PC-9 (cell line): ENCODE measurements at regions not wholly inside any gene's neighbourhood (a gene's known extent, or its start where the extent isn't known, plus 50 kb on each side); places are given as distances from the start of the nearest gene placed in this dataset.

ENCODE experiments used
- EZH2 ChIP-seq: fragments of 200-600 bp; sonication (generic); IDR thresholded peaks from 2 replicates; pipeline ENCODE4 v1.8.0; 2017; ENCODE audit warnings: antibody characterized with exemption, low read depth
- TF ChIP-seq, protein P1 (sequence below): fragments of 200-600 bp; sonication (generic); conservative IDR thresholded peaks from 2 replicates; pipeline ENCODE4 v1.6.1; 2017; ENCODE audit warnings: mixed run types, antibody characterized with exemption, mild to moderate bottlenecking, moderate library complexity

- TF ChIP-seq, protein P1, sequence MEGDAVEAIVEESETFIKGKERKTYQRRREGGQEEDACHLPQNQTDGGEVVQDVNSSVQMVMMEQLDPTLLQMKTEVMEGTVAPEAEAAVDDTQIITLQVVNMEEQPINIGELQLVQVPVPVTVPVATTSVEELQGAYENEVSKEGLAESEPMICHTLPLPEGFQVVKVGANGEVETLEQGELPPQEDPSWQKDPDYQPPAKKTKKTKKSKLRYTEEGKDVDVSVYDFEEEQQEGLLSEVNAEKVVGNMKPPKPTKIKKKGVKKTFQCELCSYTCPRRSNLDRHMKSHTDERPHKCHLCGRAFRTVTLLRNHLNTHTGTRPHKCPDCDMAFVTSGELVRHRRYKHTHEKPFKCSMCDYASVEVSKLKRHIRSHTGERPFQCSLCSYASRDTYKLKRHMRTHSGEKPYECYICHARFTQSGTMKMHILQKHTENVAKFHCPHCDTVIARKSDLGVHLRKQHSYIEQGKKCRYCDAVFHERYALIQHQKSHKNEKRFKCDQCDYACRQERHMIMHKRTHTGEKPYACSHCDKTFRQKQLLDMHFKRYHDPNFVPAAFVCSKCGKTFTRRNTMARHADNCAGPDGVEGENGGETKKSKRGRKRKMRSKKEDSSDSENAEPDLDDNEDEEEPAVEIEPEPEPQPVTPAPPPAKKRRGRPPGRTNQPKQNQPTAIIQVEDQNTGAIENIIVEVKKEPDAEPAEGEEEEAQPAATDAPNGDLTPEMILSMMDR, result no peak
- no peak for TF ChIP-seq EZH2
Observed at GRCh38 chr9:79492092-79493009, 79.4 kb upstream of the TLE4 start.
